Spleen (tissue), 11 donors: ENCODE measurements at regions not wholly inside any gene's neighbourhood (a gene's known extent, or its start where the extent isn't known, plus 50 kb on each side); places are given as distances from the start of the nearest gene placed in this dataset.

Experiments
- DNase-seq: peaks from one replicate; pipeline ENCODE4 v3.0.0-alpha.2; 2020
- H3K27ac ChIP-seq, 8 donors: fragments of 200-600 bp; sonication (generic) in 7 of 8; 1 replicate in 4 of 8; 2 replicates in 4 of 8; pipeline versions ENCODE4 v1.5.0 to v1.8.0; 2016 to 2021; ENCODE audit warnings: inconsistent platforms in 4 of 8, mild to moderate bottlenecking in 4 of 8, moderate library complexity in 1 of 8
- H3K27me3 ChIP-seq, 7 donors: fragments of 200-600 bp; sonication (generic) in 6 of 7; replicated peaks in 1 of 7; 1 replicate in 4 of 7; 2 replicates in 3 of 7; pipeline versions ENCODE4 v1.5.0 to v1.8.0; 2016 to 2021; ENCODE audit warnings: inconsistent platforms in 3 of 7, mild to moderate bottlenecking in 1 of 7
- H3K36me3 ChIP-seq, 6 donors: fragments of 200-600 bp; sonication (generic) in 5 of 6; 1 replicate in 4 of 6; 2 replicates in 2 of 6; pipeline versions ENCODE4 v1.5.0 to v1.8.0; 2016 to 2021; ENCODE audit warnings: inconsistent platforms in 2 of 6
- H3K4me1 ChIP-seq, 6 donors: fragments of 200-600 bp; sonication (generic) in 5 of 6; 1 replicate in 3 of 6; 2 replicates in 3 of 6; pipeline versions ENCODE4 v1.5.0 to v1.8.0; 2016 to 2021; ENCODE audit warnings: inconsistent platforms in 3 of 6
- H3K4me3 ChIP-seq, 8 donors: fragments of 200-600 bp; sonication (generic) in 7 of 8; 1 replicate in 4 of 8; 2 replicates in 4 of 8; pipeline versions ENCODE4 v1.5.0 to v1.8.0; 2016 to 2021; ENCODE audit warnings: inconsistent platforms in 4 of 8, mild to moderate bottlenecking in 4 of 8, moderate library complexity in 2 of 8
- H3K9me3 ChIP-seq, 8 donors: fragments of 200-600 bp; sonication (generic) in 7 of 8; 1 replicate in 4 of 8; 2 replicates in 4 of 8; pipeline versions ENCODE4 v1.5.0 to v1.8.0; 2016 to 2021; ENCODE audit warnings: inconsistent platforms in 4 of 8
- CTCF ChIP-seq, 11 experiments: fragments of 200-600 bp in 7 of 11; fragments of 450-650 bp in 4 of 11; sonication (generic) in 4 of 11; IDR thresholded peaks in 8 of 11; conservative IDR thresholded peaks in 3 of 11; 1 replicate in 7 of 11; 2 replicates in 4 of 11; pipeline versions ENCODE4 v1.4.0 to v1.8.0; 2016 to 2021; ENCODE audit warnings: antibody characterized with exemption in 11 of 11, inconsistent platforms in 4 of 11, mild to moderate bottlenecking in 1 of 11
- POLR2A ChIP-seq, 3 donors: fragments of 450-650 bp; IDR thresholded peaks; one replicate each; pipeline ENCODE4 v1.5.1; 2017; ENCODE audit warnings: antibody characterized with exemption in 3 of 3, mild to moderate bottlenecking in 1 of 3
- POLR2AphosphoS5 ChIP-seq, 3 donors: sonication (generic); formaldehyde crosslinking; IDR thresholded peaks; one replicate each; pipeline ENCODE4 v1.5.1; 2017; ENCODE audit warnings: antibody characterized with exemption in 3 of 3
- WGBS, 5 donors: extraction: QIAGEN DNeasy Blood & Tissue Kit in 3 of 5; methylation state at CpG; one replicate each; pipeline versions ENCODE4 v1.1.5 to v1.1.7; 2013 to 2018; 5-methylcytosine and 5-hydroxymethylcytosine counted together
- intact Hi-C: fragments of 100-400 bp; cut with DNase I; formaldehyde crosslinking; loops from one replicate; pipeline ENCODE4 v1.15.0; 2023; ENCODE audit warnings: low total_unique reads
- donor health status: healthy with polysubstance abuse.
- donor health status: DM: no; HTN: no; CAD: no; lungs with moderate emphysema.
- donor health status: DM: no; HTN: no; CAD: no.
- donor health status: Bipolar disorder and iron deficiency.
- donor health status: healthy.
- donor health status: DM: no; HTN: no; CAD: no.
- donor health status: DM: yes; HTN: yes; CAD: no.

GRCh38 chr5:96031180-96031579 is 69.5 kb upstream of the ELL2 start:
- Histone ChIP-seq H3K9me3 (peaks cover 0 to 4% (median 0%) of the 10 kb centered on the region in 8 donors), H3K36me3 (no peaks in the 10 kb centered on the region), H3K27ac (no peak overlapping the region), H3K27me3 (no peaks in the 10 kb centered on the region), H3K4me3 (no peak overlapping the region), H3K4me1 (no peaks in the 10 kb centered on the region)
- TF ChIP-seq CTCF (IDR thresholded peaks at IDR 0.05 in 8 of 11, conservative IDR thresholded peaks at IDR 0.05 in 3 of 11) = no peak
- TF ChIP-seq POLR2AphosphoS5 (IDR thresholded peaks at IDR 0.05) = no peak
- no peak for TF ChIP-seq POLR2A (IDR thresholded peaks at IDR 0.05)
- intact Hi-C loops = no loop called here
- WGBS, 5 donors = 84 to 95% (median 87%) methylated on average over 2 of the region's 2 CpGs
- no peak for DNase-seq

GRCh38 chr5:96026406-96027041 is 64.9 kb upstream of the ELL2 start:
- Histone ChIP-seq H3K4me1 (no peaks in the 10 kb centered on the region), H3K4me3 (no peak overlapping the region), H3K27ac (no peak overlapping the region), H3K27me3 (no peaks in the 10 kb centered on the region), H3K9me3 (no peaks in the 10 kb centered on the region), H3K36me3 (no peaks in the 10 kb centered on the region)
- intact Hi-C loops = no loop called here
- 68 to 79% (median 74%) methylated on average over 2 of the region's 2 CpGs for WGBS, 5 donors
- DNase-seq = no peak
- TF ChIP-seq POLR2AphosphoS5 (IDR thresholded peaks at IDR 0.05) (no peak), POLR2A (IDR thresholded peaks at IDR 0.05) (no peak), CTCF (IDR thresholded peaks at IDR 0.05 in 8 of 11, conservative IDR thresholded peaks at IDR 0.05 in 3 of 11) (no peak)

GRCh38 chr5:96024683-96025475 is 63.2 kb upstream of the ELL2 start:
- intact Hi-C loops = no loop called here
- no peak for DNase-seq
- WGBS, 5 donors = 76 to 84% (median 81%) methylated on average over 6 of the region's 6 CpGs

More at GRCh38 chr5:96024683-96025475, 63.2 kb upstream of the ELL2 start:
- Histone ChIP-seq H3K9me3 (no peaks in the 10 kb centered on the region), H3K27me3 (no peaks in the 10 kb centered on the region), H3K27ac (no peak overlapping the region), H3K4me1 (no peaks in the 10 kb centered on the region), H3K4me3 (no peak overlapping the region), H3K36me3 (no peaks in the 10 kb centered on the region)
- TF ChIP-seq POLR2AphosphoS5 (IDR thresholded peaks at IDR 0.05) = no peak
- no peak for TF ChIP-seq POLR2A (IDR thresholded peaks at IDR 0.05)
- no peak for TF ChIP-seq CTCF (IDR thresholded peaks at IDR 0.05 in 8 of 11, conservative IDR thresholded peaks at IDR 0.05 in 3 of 11)
